ENCODE measurements at regions not wholly inside any gene's neighbourhood (a gene's known extent, or its start where the extent isn't known, plus 50 kb on each side); places are given as distances from the start of the nearest gene placed in this dataset.

- Histone ChIP-seq H3K9ac (ENCODE audit: low read length) (no peak overlapping the region), H3K9me2 (replicated peaks; ENCODE audit: insufficient read depth, low read length) (no peaks in the 10 kb centered on the region), H3K27ac (ENCODE audit: low read length) (no peak overlapping the region), H4K20me1 (ENCODE audit: insufficient read depth, low read length) (no peaks in the 10 kb centered on the region), H3K9me3 (replicated peaks; ENCODE audit: insufficient read depth, low read length) (no peaks in the 10 kb centered on the region), H2AFZ (ENCODE audit: low read length) (no peak overlapping the region), H3K4me1 (ENCODE audit: low read length) (peaks cover 11% of the 10 kb centered on the region; the same call in 1 of the 2 replicates), H3K4me3 (ENCODE audit: low read length) (no peak overlapping the region), H3K4me2 (ENCODE audit: low read depth, low read length) (no peak overlapping the region), H3K36me3 (replicated peaks; ENCODE audit: insufficient read depth, low read length) (no peaks in the 10 kb centered on the region), H3F3A (ENCODE audit: insufficient read depth, low read length) (no peaks in the 10 kb centered on the region), H3K79me2 (ENCODE audit: low read length) (no peaks in the 10 kb centered on the region), H3K27me3 (replicated peaks; ENCODE audit: insufficient read depth, low read length) (peaks cover 54% of the 10 kb centered on the region)
- TF ChIP-seq CTCF (IDR thresholded peaks at IDR 0.05; ENCODE audit: low read length) (no peak), EZH2 (optimal IDR thresholded peaks at IDR 0.05; ENCODE audit: low read depth, low read length) (no peak), EZH2phosphoT487 (IDR thresholded peaks at IDR 0.05; ENCODE audit: low read length) (no peak)
- DNase-seq = no peak
Observed at GRCh38 chr19:31718898-31719297, 369.7 kb upstream of the TSHZ3 start.

- no peaks in the 10 kb centered on the region; the same call in 1 of the 2 replicates for H3K4me1 ChIP-seq (ENCODE audit: low read length)
- no peak overlapping the region for H3K4me2 ChIP-seq (ENCODE audit: low read depth, low read length)
- no peaks in the 10 kb centered on the region for H4K20me1 ChIP-seq (ENCODE audit: insufficient read depth, low read length)
- no peaks in the 10 kb centered on the region for H3K9me2 ChIP-seq (replicated peaks; ENCODE audit: insufficient read depth, low read length)
- no peak overlapping the region for H2AFZ ChIP-seq (ENCODE audit: low read length)
- no peaks in the 10 kb centered on the region for H3F3A ChIP-seq (ENCODE audit: insufficient read depth, low read length)
- H3K27me3 ChIP-seq (replicated peaks; ENCODE audit: insufficient read depth, low read length) = peaks cover 37% of the 10 kb centered on the region
- no peak overlapping the region for H3K9ac ChIP-seq (ENCODE audit: low read length)
- no peaks in the 10 kb centered on the region for H3K79me2 ChIP-seq (ENCODE audit: low read length)
- TF ChIP-seq EZH2 (optimal IDR thresholded peaks at IDR 0.05; ENCODE audit: low read depth, low read length) = no peak
- no peak for TF ChIP-seq CTCF (IDR thresholded peaks at IDR 0.05; ENCODE audit: low read length)
- no peak for TF ChIP-seq EZH2phosphoT487 (IDR thresholded peaks at IDR 0.05; ENCODE audit: low read length)
- no peaks in the 10 kb centered on the region for H3K36me3 ChIP-seq (replicated peaks; ENCODE audit: insufficient read depth, low read length)
- no peaks in the 10 kb centered on the region for H3K9me3 ChIP-seq (replicated peaks; ENCODE audit: insufficient read depth, low read length)
- H3K27ac ChIP-seq (ENCODE audit: low read length) = no peak overlapping the region
- no peak for DNase-seq
- H3K4me3 ChIP-seq (ENCODE audit: low read length) = no peak overlapping the region
Observed at GRCh38 chr19:31723101-31723500, 373.9 kb upstream of the TSHZ3 start.

- H4K20me1 ChIP-seq (ENCODE audit: insufficient read depth, low read length) = no peaks in the 10 kb centered on the region
- H3K4me3 ChIP-seq (ENCODE audit: low read length) = no peak overlapping the region
- H3K9me3 ChIP-seq (replicated peaks; ENCODE audit: insufficient read depth, low read length) = no peaks in the 10 kb centered on the region
- H3K79me2 ChIP-seq (ENCODE audit: low read length) = no peaks in the 10 kb centered on the region
- H3K27me3 ChIP-seq (replicated peaks; ENCODE audit: insufficient read depth, low read length) = peaks cover 26% of the 10 kb centered on the region
- H3K9me2 ChIP-seq (replicated peaks; ENCODE audit: insufficient read depth, low read length) = no peaks in the 10 kb centered on the region
- peaks cover 5% of the 10 kb centered on the region for H3K4me1 ChIP-seq (ENCODE audit: low read length)
- H2AFZ ChIP-seq (ENCODE audit: low read length) = no peak overlapping the region
- H3K27ac ChIP-seq (ENCODE audit: low read length) = peak overlapping the region; percentile 74; the same call in 1 of the 2 replicates
- H3K36me3 ChIP-seq (replicated peaks; ENCODE audit: insufficient read depth, low read length) = no peaks in the 10 kb centered on the region
- no peaks in the 10 kb centered on the region for H3F3A ChIP-seq (ENCODE audit: insufficient read depth, low read length)
- no peak for DNase-seq
- H3K4me2 ChIP-seq (ENCODE audit: low read depth, low read length) = no peak overlapping the region
- TF ChIP-seq CTCF (IDR thresholded peaks at IDR 0.05; ENCODE audit: low read length) (no peak), EZH2phosphoT487 (IDR thresholded peaks at IDR 0.05; ENCODE audit: low read length) (no peak), EZH2 (optimal IDR thresholded peaks at IDR 0.05; ENCODE audit: low read depth, low read length) (no peak)
- H3K9ac ChIP-seq (ENCODE audit: low read length) = no peak overlapping the region
Observed at GRCh38 chr19:31725051-31725450, 375.8 kb upstream of the TSHZ3 start.

Measured in MM.1S (cell line).